Naive thymus-derived CD8-positive, alpha-beta T cell (primary cell): ENCODE measurements at regions not wholly inside any gene's neighbourhood (a gene's known extent, or its start where the extent isn't known, plus 50 kb on each side); places are given as distances from the start of the nearest gene placed in this dataset.
"Not testable (repeated sequence)": the region's sequence is repeated elsewhere in the genome, so short reads cannot be mapped to it uniquely, and the experiment has no call there.

ENCODE experiments used
- ATAC-seq, 2 donors: fragments of 150-1000 bp; cut with Tn5 transposase in 1 of 2; sonication (Bioruptor Pico), chemical (Tn5 transposase) in 1 of 2; 1 replicate in 1 of 2; 2 replicates in 1 of 2; pipeline ENCODE4 v1.10.0; 2021; ENCODE audit warnings: mild to moderate bottlenecking in 2 of 2, moderate library complexity in 2 of 2
- POLR2A ChIA-PET: fragments of 350-600 bp; sonication (Branson Sonifier 250); formaldehyde crosslinking; loops from one replicate; lab custom pipeline; 2021; ENCODE audit warnings: antibody characterized with exemption; lab: Charles Lee
- DNase-seq, 10 donors: peaks; one replicate each; pipeline versions ENCODE4 v3.0.0 to v3.0.0-alpha.2; 2020 to 2022
- H3K27ac Mint-ChIP-seq, 10 donors: one replicate each; pipeline ENCODE4 v1.8.0; 2020 to 2022; ENCODE audit warnings: mild to moderate bottlenecking in 10 of 10, mixed read lengths in 10 of 10, moderate library complexity in 4 of 10, inconsistent platforms in 1 of 10
- H3K27me3 Mint-ChIP-seq, 5 donors: one replicate each; pipeline ENCODE4 v1.8.0; 2021 to 2022; ENCODE audit warnings: mixed read lengths in 5 of 5
- H3K36me3 Mint-ChIP-seq, 3 donors: one replicate each; pipeline ENCODE4 v1.8.0; 2020 to 2022; ENCODE audit warnings: mixed read lengths in 3 of 3, mild to moderate bottlenecking in 2 of 3, inconsistent platforms in 1 of 3
- H3K4me1 Mint-ChIP-seq, 4 donors: one replicate each; pipeline ENCODE4 v1.8.0; 2021 to 2022; ENCODE audit warnings: mixed read lengths in 4 of 4
- H3K4me3 Mint-ChIP-seq, 10 donors: one replicate each; pipeline ENCODE4 v1.8.0; 2020 to 2022; ENCODE audit warnings: mild to moderate bottlenecking in 10 of 10, mixed read lengths in 10 of 10, moderate library complexity in 6 of 10, inconsistent platforms in 1 of 10
- H3K9me3 Mint-ChIP-seq, 9 donors: one replicate each; pipeline ENCODE4 v1.8.0; 2020 to 2022; ENCODE audit warnings: mixed read lengths in 9 of 9, mild to moderate bottlenecking in 3 of 9, inconsistent platforms in 1 of 9, moderate library complexity in 1 of 9

GRCh38 chr20:48398506-48399449, 429.0 kb downstream of the PREX1 start:
- Mint-ChIP-seq H3K27ac (no peak overlapping the region), H3K4me3 (no peak overlapping the region), H3K27me3 (peaks cover 6 to 33% (median 17%) of the 10 kb centered on the region in 5 donors), H3K4me1 (no peaks in the 10 kb centered on the region), H3K9me3 (peaks cover 0 to 5% (median 0%) of the 10 kb centered on the region in 9 donors), H3K36me3 (peaks cover 0 to 2% (median 0%) of the 10 kb centered on the region in 3 donors)
- POLR2A ChIA-PET = no interaction called here
- ATAC-seq (no peak), DNase-seq (no peak)

- POLR2A ChIA-PET, DNase-seq, H3K36me3 Mint-ChIP-seq, H3K4me1 Mint-ChIP-seq, H3K27ac Mint-ChIP-seq, ATAC-seq, H3K4me3 Mint-ChIP-seq: not testable (repeated sequence)
- peaks cover 6 to 33% (median 15%) of the 10 kb centered on the region in 5 donors for H3K27me3 Mint-ChIP-seq
- H3K9me3 Mint-ChIP-seq = peaks cover 0 to 13% (median 6%) of the 10 kb centered on the region in 9 donors
Measured at GRCh38 chr20:48396981-48397861, 430.6 kb downstream of the PREX1 start.

DNA sequence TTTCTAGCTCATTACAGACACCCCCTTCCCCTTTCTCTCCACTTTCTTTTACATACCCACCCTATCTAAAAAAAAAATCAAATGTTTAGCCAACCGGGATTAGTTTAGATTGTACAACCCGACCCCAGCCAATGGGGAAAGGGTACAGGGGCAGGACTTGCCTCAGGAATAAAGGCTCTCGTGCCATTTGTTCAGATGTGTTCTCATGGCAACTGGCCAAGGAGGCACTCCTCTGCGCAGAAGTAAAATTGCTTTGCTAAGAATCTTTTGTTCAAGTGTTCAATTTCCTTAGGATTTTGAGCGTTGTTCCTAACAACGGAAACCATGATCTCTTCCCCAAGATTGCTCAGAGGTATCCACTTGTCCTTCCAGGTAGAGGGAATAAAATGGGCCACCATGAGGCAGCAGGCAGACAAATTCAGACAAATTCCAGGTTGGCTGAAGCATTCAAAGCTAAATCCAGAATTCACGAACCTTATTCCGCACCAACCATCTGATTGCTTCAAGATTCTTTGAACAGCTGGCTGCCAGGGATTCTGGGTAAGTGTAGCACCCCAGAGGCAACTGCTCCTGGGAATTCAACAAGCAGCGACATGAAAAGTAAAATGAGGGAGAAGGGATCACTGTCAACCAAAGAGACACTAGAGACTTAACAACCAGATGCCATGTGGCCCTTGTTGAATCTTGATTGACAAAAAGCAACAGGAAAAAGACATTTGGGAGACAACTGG, 431.8 kb downstream of the PREX1 start:
- no peak overlapping the region for H3K4me3 Mint-ChIP-seq
- DNase-seq (no peak), ATAC-seq (no peak)
- H3K4me1 Mint-ChIP-seq = no peaks in the 10 kb centered on the region
- H3K9me3 Mint-ChIP-seq = peaks cover 0 to 25% (median 16%) of the 10 kb centered on the region in 9 donors
- POLR2A ChIA-PET = no interaction called here
- no peak overlapping the region for H3K27ac Mint-ChIP-seq
- peaks cover 2 to 23% (median 14%) of the 10 kb centered on the region in 5 donors for H3K27me3 Mint-ChIP-seq
- H3K36me3 Mint-ChIP-seq = peaks cover 0 to 14% (median 0%) of the 10 kb centered on the region in 3 donors

DNA sequence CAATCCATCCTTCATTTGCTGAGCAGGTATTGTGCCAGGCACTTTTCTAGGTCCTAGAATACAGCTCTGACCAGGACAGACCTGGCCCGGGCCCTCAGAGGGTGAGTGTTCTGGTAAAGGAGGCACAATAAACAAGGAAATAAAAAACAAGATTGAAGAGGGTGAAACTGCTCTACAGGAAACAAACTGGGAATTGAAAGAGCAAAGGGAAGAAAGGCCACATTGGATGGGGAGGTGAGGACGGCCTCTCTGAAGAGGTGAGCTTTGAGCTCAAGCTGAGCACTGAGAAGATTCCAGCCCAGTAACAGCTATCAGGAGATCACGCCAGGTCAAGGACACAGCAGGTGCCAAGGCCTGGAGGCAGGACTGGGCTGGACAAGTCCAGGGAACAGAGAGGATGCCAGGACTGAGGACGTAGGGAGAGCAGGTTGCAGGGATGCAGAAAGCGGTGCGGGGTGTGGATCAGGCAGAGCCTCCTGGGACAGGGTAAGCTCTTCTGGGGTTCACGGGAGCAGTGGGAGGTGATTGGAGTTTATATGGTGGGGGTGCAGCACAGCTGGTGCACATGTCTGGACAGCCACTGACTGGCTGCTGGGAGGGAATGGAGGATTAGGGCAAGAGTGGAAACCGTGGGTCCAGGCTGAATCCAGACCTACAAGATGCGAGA, 433.3 kb downstream of the PREX1 start:
- Mint-ChIP-seq H3K4me3 (no peak overlapping the region), H3K36me3 (peaks cover 0 to 18% (median 0%) of the 10 kb centered on the region in 3 donors), H3K27ac (no peak overlapping the region), H3K9me3 (peaks cover 0 to 36% (median 21%) of the 10 kb centered on the region in 9 donors), H3K4me1 (no peaks in the 10 kb centered on the region), H3K27me3 (peaks cover 2 to 18% (median 13%) of the 10 kb centered on the region in 5 donors)
- ATAC-seq (no peak), DNase-seq (no peak)
- POLR2A ChIA-PET = no interaction called here

GRCh38 chr20:48393737-48394314, 434.0 kb downstream of the PREX1 start:
- no peaks in the 10 kb centered on the region for H3K4me1 Mint-ChIP-seq
- POLR2A ChIA-PET = no interaction called here

GRCh38 chr20:48393311-48393685, 434.5 kb downstream of the PREX1 start:
- peaks cover 0 to 18% (median 13%) of the 10 kb centered on the region in 5 donors for H3K27me3 Mint-ChIP-seq
- POLR2A ChIA-PET = no interaction called here
- no peaks in the 10 kb centered on the region for H3K4me1 Mint-ChIP-seq
- ATAC-seq (no peak), DNase-seq (no peak)
- H3K9me3 Mint-ChIP-seq = peaks cover 0 to 36% (median 21%) of the 10 kb centered on the region in 9 donors
- H3K36me3 Mint-ChIP-seq = peaks cover 0 to 18% (median 0%) of the 10 kb centered on the region in 3 donors
- H3K27ac Mint-ChIP-seq = no peak overlapping the region
- no peak overlapping the region for H3K4me3 Mint-ChIP-seq

More at GRCh38 chr20:48393737-48394314, 434.0 kb downstream of the PREX1 start:
- Mint-ChIP-seq H3K9me3 (peaks cover 0 to 36% (median 21%) of the 10 kb centered on the region in 9 donors), H3K4me3 (no peak overlapping the region), H3K27ac (no peak overlapping the region), H3K36me3 (peaks cover 0 to 18% (median 0%) of the 10 kb centered on the region in 3 donors), H3K27me3 (peaks cover 0 to 18% (median 13%) of the 10 kb centered on the region in 5 donors)
- DNase-seq (no peak), ATAC-seq (no peak)

DNA sequence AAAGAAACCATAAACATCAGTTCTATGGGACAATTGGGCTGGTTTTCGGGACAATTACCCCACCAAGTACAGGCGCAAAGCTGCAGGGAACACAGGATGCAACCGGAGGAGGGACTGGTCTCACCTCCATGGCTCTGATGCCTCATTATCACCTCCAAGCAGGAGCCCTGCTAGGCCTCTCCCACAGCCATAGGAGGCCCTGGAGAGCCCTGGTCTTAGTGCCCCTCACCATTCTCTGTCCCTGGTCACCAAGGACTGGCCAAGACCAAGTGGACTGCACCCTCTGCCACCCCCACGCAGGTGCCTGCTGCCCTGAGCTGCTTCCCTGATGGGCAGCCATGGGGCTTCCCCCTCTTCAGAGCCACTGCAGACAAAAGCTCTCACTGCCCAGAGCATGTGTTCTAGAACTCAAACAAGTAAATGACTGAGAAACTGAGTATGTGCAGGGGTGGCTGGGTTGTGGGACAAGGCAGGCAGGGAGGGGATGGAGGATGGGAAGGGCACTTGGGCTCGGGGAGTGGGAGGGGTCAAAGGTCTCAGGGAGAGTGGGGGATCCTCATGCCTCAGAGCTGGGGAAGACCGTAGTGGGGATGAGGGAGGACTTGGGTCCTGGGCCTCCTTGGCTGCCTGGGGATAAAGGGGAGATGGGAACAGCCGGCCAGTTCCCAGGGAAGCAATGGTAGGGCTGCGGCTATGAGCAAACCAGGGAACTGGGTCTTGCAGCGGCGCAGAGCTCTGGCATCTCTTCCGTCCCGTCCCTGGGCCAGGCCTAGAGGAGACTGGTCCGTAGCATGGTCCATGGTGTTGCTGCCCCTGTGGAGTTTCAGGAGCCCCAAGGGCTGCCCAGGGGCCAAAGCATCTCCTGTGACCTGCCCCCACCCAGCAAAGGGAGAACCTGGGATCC, 435.1 kb downstream of the PREX1 start:
- no peak for ATAC-seq
- Mint-ChIP-seq H3K27ac (no peak overlapping the region), H3K4me1 (no peaks in the 10 kb centered on the region), H3K27me3 (peaks cover 0 to 18% (median 14%) of the 10 kb centered on the region in 5 donors), H3K4me3 (no peak overlapping the region), H3K36me3 (peaks cover 0 to 18% (median 0%) of the 10 kb centered on the region in 3 donors), H3K9me3 (peaks cover 0 to 36% (median 21%) of the 10 kb centered on the region in 9 donors)
- POLR2A ChIA-PET = no interaction called here
- no peak for DNase-seq

GRCh38 chr20:48390981-48391380, 436.8 kb downstream of the PREX1 start:
- no peak overlapping the region for H3K4me3 Mint-ChIP-seq
- H3K36me3 Mint-ChIP-seq = peaks cover 0 to 18% (median 0%) of the 10 kb centered on the region in 3 donors
- ATAC-seq (no peak), DNase-seq (no peak)
- no peaks in the 10 kb centered on the region for H3K4me1 Mint-ChIP-seq
- H3K9me3 Mint-ChIP-seq = peaks cover 0 to 36% (median 22%) of the 10 kb centered on the region in 9 donors
- no peak overlapping the region for H3K27ac Mint-ChIP-seq
- H3K27me3 Mint-ChIP-seq = peaks cover 0 to 23% (median 10%) of the 10 kb centered on the region in 5 donors
- POLR2A ChIA-PET = no interaction called here

- ATAC-seq = no peak
- peaks cover 1 to 18% (median 5%) of the 10 kb centered on the region in 5 donors for H3K27me3 Mint-ChIP-seq
- POLR2A ChIA-PET = no interaction called here
- no peak for DNase-seq
- peaks cover 0 to 27% (median 17%) of the 10 kb centered on the region in 9 donors for H3K9me3 Mint-ChIP-seq
- peaks cover 0 to 10% (median 0%) of the 10 kb centered on the region in 3 donors for H3K36me3 Mint-ChIP-seq
- H3K4me1 Mint-ChIP-seq = no peaks in the 10 kb centered on the region
- H3K4me3 Mint-ChIP-seq = no peak overlapping the region
- H3K27ac Mint-ChIP-seq = no peak overlapping the region
Measured at GRCh38 chr20:48387675-48388074, 440.1 kb downstream of the PREX1 start.

- peaks cover 1 to 34% (median 12%) of the 10 kb centered on the region in 5 donors for H3K27me3 Mint-ChIP-seq
- POLR2A ChIA-PET = no interaction called here
- ATAC-seq (no peak), DNase-seq (no peak)
- H3K27ac Mint-ChIP-seq = no peak overlapping the region
- H3K4me3 Mint-ChIP-seq = no peak overlapping the region
- H3K9me3 Mint-ChIP-seq = peaks cover 0 to 7% (median 4%) of the 10 kb centered on the region in 9 donors
- H3K4me1 Mint-ChIP-seq = no peaks in the 10 kb centered on the region
- peaks cover 0 to 3% (median 0%) of the 10 kb centered on the region in 3 donors for H3K36me3 Mint-ChIP-seq
Measured at GRCh38 chr20:48385527-48385926, 442.3 kb downstream of the PREX1 start.

- no peaks in the 10 kb centered on the region for H3K4me1 Mint-ChIP-seq
- POLR2A ChIA-PET = no interaction called here
- peaks cover 0 to 4% (median under 1%) of the 10 kb centered on the region in 9 donors for H3K9me3 Mint-ChIP-seq
- no peak overlapping the region for H3K27ac Mint-ChIP-seq
- H3K4me3 Mint-ChIP-seq = no peak overlapping the region
- no peaks in the 10 kb centered on the region for H3K36me3 Mint-ChIP-seq
- DNase-seq (no peak), ATAC-seq (no peak)
- peaks cover 1 to 37% (median 14%) of the 10 kb centered on the region in 5 donors for H3K27me3 Mint-ChIP-seq
Measured at GRCh38 chr20:48385114-48385513, 442.7 kb downstream of the PREX1 start.
